CD4-positive, alpha-beta T cell treated with Interleukin-17A for 1 hour (primary cell): ENCODE measurements at regions not wholly inside any gene's neighbourhood (a gene's known extent, or its start where the extent isn't known, plus 50 kb on each side); places are given as distances from the start of the nearest gene placed in this dataset.
"Not testable (repeated sequence)": the region's sequence is repeated elsewhere in the genome, so short reads cannot be mapped to it uniquely, and the experiment has no call there.

ENCODE experiments used
- DNase-seq: peaks from one replicate; pipeline ENCODE4 v3.0.0-alpha.2; 2020

GRCh38 chr13:34176633-34177032 is 358.7 kb downstream of the RFC3 start:
- no peak for DNase-seq

DNA sequence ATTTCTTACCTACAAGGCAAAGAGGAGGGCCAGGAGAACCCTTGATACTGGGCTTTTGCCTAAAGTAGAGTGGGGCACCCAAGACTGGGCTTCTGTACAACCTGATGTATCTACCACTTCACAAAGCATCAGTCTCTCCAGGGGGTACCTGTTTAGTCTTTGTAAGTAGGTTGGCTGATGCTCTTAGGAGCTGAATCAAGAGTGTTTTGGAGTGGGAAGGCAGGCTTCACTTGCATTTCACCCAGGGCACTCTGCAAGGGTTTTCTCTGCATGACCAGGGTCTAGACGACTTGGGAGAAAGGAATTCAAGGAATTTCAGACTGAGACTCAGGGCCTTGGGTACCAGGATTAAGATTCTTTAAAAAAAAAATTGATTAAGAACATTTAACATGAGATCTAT is 361.5 kb downstream of the RFC3 start:
- DNase-seq, result no peak

DNA sequence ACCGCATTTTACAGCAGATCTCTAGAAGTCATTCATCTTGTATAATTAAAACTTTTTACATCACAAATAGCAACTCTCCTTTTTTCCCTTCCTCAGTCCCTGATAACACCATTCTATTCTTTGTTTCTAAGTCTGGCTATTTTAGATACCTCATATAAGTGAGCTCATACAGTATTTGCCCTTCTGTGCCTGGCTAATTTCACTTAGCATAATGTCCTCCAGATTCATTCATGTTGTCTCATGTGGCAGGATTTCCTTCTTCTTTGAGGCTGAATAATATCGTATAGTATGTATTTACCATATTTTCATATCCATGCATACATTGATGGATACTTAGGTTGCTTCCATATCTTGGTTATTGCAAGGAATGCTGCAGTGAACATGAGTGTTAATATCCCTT is 362.0 kb downstream of the RFC3 start:
- no peak for DNase-seq

DNA sequence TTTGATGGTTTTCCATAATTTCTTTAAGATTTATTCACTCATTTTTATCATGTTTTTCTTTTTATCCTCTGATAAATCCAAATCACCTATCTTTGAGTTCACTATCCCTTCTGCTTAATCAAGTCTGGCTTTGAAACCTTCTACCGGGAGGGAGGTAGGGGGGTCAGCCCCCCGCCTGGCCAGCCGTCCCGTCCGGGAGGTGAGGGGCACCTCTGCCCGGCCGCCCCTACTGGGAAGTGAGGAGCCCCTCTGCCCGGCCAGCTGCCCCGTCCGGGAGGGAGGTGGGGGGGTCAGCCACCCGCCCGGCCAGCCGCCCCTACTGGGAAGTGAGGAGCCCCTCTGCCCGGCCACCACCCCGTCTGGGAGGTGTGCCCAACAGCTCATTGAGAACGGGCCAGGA is 363.3 kb downstream of the RFC3 start:
- DNase-seq, result not testable (repeated sequence)

DNA sequence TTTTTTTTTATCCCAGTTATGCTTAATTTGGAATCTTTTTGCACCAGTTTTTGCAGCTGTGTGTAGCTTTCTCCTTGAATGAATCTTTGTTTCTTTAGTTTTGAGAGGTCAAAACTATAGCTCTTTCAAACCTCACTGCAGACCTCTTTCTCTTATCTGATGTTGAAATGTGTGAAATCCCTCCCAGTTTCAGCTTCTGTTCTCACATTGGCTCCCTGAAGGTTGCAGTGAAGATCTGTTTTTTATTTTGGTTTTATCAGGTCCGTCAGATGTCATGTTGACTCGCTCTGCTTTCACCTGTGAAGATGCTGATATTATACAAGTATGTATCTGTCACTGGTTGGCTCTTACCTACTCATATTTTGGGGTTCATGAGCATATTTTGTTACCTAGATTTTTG is 372.0 kb downstream of the RFC3 start:
- no peak for DNase-seq

DNA sequence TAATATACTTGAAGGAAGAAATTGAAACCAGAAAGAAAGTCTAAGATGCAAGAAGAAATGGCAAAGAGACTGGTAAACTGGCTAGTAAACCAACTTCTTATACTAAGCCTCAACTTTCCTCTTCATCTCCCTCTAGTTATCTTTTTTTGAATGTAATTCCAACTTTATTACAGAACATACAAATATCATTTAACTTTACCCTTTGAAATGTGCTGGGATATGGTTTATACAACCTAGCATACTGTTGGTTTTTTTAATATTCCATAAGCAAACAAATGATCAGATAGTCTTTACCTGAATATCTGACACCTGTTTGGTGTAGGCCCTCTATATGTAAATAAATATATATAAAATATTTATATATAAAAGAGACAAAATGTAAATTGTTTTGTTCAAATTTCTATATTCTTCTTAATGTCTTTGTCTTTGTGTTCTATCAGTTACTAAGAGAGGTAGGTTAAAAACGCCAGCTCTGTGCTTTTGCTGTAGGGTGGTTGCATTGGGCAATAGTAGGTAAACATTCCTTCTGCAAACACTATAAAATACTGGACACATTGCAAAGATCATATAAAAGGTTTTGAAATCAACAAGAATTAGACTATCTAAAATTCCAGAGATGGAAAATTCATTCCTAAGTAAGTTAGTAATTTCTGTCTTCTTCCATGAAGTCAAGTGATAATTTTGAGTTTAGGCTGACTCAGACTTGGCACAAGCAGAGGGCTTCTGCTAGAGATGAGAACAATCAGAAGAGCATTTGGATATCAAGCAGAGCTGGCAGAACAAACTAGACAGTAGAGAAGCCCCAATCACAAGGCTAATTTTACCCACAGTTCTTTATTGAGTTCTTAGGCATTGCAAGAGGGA is 383.3 kb downstream of the RFC3 start:
- no peak for DNase-seq

DNA sequence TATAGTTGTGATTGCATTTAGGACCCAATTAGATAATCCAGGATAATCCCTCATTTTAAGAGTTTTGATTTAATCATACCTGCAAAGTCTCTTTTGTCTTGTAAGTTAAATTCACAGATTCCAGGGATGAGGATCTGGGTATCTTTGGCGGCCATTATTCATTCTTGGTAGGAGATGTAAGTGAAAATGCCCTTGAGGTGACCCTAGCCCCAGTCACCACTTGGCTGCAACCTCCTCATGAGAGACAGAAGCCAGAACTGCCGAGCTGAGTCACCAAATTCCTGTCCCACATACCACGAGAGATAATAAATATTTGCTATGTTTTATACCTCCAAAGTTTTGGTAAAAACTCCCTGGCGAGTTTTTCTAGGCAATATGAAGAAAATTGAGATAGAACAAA is 389.4 kb downstream of the RFC3 start:
- DNase-seq, result no peak

- no peak for DNase-seq
Observed at GRCh38 chr13:34207872-34208271, 389.9 kb downstream of the RFC3 start.

- no peak for DNase-seq
Observed at GRCh38 chr13:34208336-34208735, 390.4 kb downstream of the RFC3 start.

DNA sequence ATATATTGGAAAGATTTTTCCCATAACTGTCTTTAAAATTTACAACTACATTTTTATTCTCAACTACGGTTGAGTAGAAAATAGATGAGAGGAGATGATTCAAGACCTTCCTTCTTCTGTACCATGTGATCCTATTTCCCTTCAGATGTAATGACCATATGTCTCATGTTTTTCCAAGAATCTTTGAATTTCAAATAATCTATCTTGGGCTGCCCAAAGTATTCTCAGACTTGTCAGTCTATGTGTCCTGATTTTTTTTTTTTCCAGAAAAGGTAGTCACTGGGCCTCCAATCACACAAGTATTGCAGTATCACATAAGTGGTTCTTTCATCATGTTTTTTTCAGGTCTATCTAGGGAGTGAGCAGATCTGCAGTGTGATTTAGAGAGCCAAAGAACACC is 392.4 kb downstream of the RFC3 start:
- DNase-seq, result no peak

GRCh38 chr13:34214686-34215085 is 396.7 kb downstream of the RFC3 start:
- no peak for DNase-seq

- no peak for DNase-seq
Observed at GRCh38 chr13:34216256-34216655, 398.3 kb downstream of the RFC3 start.

GRCh38 chr13:34217343-34218025 is 399.5 kb downstream of the RFC3 start:
- no peak for DNase-seq

GRCh38 chr13:34223984-34224383 is 406.0 kb downstream of the RFC3 start:
- no peak for DNase-seq

DNA sequence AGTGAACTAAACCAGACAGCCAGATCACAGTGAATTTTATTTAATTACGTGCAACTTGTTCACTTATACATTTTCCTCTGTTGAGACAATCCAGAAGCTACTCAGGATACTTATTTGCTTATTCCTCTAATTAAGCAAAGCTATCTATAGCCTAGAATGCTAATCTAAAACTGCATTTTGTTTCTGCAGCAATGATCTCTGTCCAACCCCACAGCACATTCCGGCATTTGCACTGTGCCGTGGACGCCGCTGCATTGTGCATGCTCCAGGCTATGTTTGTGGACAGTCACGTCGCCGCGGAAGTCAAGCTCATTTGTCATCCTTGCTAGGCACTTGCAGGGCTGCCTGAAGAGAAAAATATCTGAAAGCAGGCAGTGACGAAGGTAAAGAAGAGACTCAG is 406.9 kb downstream of the RFC3 start:
- DNase-seq, result no peak

- DNase-seq, result no peak
Observed at GRCh38 chr13:34230271-34230670, 412.3 kb downstream of the RFC3 start.

DNA sequence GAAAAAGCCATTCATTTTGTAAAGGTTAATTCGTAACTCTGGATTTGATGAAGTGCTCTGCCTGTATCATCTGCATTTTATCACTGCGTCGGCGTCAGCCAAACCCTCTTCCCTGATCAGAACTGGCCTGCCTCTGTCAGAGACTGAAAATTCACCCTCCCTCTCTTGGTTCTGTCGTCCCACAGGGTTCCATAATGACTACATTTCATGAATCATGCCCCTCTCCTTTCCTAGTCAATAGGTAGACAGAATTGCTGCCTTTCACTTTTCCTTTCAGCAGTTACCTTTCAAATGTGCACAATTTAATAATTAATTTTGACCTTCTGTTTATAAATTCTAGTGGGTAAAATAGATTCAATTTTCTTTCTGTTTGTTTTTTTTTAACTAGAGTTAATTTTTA is 423.4 kb downstream of the RFC3 start:
- DNase-seq, result no peak

GRCh38 chr13:34243403-34243802 is 425.5 kb downstream of the RFC3 start:
- no peak for DNase-seq

GRCh38 chr13:34246511-34246910 is 428.6 kb downstream of the RFC3 start:
- DNase-seq, result no peak

- no peak for DNase-seq
Observed at GRCh38 chr13:34247596-34247995, 429.6 kb downstream of the RFC3 start.

DNA sequence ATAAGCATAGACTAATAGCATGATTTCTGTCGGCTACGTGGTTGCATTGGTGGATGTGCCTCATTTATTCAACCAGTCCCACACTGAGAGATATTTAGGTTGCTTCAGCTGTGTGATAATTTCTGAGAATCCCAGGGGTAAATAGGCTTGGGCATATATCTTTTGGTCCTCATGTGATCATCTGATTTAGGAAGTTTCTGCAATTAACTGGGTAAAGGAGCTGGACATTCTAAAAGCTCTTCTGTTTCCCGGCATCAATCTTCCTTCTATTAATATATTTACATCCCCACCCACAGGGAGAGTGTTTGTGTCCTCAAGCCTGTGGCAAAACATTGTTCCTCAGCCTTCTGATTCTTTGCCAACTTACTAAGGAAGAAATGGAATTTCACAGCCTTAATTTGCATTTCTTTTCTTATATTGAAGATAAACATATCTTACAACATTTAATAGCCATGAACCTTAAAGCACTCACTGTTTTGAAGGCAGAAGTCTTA is 431.6 kb downstream of the RFC3 start:
- DNase-seq, result no peak

GRCh38 chr13:34250151-34250670 is 432.3 kb downstream of the RFC3 start:
- DNase-seq, result no peak

DNA sequence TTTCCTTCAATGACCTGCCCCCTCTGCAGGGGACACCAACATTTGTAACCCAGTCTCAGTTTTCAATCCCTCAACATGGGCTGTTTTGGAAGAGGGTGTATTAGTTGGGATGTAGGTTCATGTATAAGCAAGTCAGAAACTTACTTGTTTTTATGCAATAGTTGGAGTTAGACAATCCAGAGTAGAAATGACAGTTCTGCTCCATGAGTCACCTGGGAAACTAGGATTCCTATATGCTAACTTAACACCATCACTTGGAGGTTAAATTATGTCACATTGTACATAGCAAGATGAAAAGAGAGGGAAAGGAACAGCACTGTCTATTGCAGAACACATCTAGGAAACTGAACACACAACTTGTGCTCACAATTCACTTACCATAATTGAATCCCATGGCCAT is 436.4 kb downstream of the RFC3 start:
- DNase-seq, result no peak

DNA sequence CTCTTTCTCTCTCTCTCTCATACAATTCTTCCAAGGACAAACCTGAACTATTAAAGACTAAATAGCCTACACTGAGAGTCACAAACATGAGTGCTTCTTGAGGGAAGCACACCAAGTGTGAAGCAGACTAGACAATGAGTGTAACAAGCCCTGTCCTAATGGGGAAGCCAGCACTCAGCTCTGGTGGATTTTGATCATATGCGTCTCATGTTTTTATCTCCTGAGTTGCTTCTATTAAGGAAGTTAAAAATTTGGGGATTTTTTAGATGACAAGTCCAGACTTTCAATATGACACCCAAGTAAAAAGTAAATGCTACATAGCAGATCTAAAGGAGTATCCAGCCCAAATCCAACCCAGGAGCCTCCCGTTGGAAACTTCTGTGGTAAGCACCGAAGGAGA is 437.8 kb downstream of the RFC3 start:
- DNase-seq, result no peak
